SU-DHL-6 (cell line): ENCODE measurements at regions not wholly inside any gene's neighbourhood (a gene's known extent, or its start where the extent isn't known, plus 50 kb on each side); places are given as distances from the start of the nearest gene placed in this dataset.

Source experiments
- H2AFZ ChIP-seq: fragments of 200-600 bp; sonication (generic); 2 replicates; pipeline ENCODE4 v1.6.1; 2014; ENCODE audit warnings: low read depth, mild to moderate bottlenecking, moderate library complexity, mixed read lengths, antibody characterized with exemption, low read length; ENCODE audit not compliant: severe bottlenecking
- H3F3A ChIP-seq: fragments of 200-600 bp; shearing (Covaris generic); 2 replicates; pipeline ENCODE4 v1.6.0; 2016; ENCODE audit warnings: antibody characterized with exemption, mild to moderate bottlenecking; ENCODE audit not compliant: insufficient read depth
- H3K27ac ChIP-seq: fragments of 200-600 bp; sonication (generic); 2 replicates; pipeline ENCODE4 v1.5.1; 2016; ENCODE audit warnings: low read depth, mild to moderate bottlenecking, low read length, moderate library complexity, mixed read lengths
- H3K27me3 ChIP-seq: fragments of 200-600 bp; sonication (generic), shearing (Covaris generic); 2 replicates; pipeline ENCODE4 v1.6.0; 2014; ENCODE audit warnings: mild to moderate bottlenecking, low read length
- H3K36me3 ChIP-seq: fragments of 200-600 bp; sonication (generic); 2 replicates; pipeline ENCODE4 v1.6.1; 2014; ENCODE audit warnings: mild to moderate bottlenecking, low read length, mixed read lengths
- H3K4me2 ChIP-seq: fragments of 300-600, 200-600 bp; shearing (Covaris generic), sonication (generic); 2 replicates; pipeline ENCODE4 v1.6.0; 2014; ENCODE audit warnings: low read length, low read depth, mild to moderate bottlenecking; ENCODE audit not compliant: poor library complexity, severe bottlenecking
- H3K4me3 ChIP-seq: fragments of 200-600 bp; sonication (generic); 2 replicates; pipeline ENCODE4 v1.5.1; 2014; ENCODE audit warnings: antibody characterized with exemption, low read length, mild to moderate bottlenecking, mixed read lengths; ENCODE audit not compliant: insufficient read depth, poor library complexity, severe bottlenecking
- H3K79me2 ChIP-seq: fragments of 200-600 bp; sonication (generic); 2 replicates; pipeline ENCODE4 v1.6.1; 2014; ENCODE audit warnings: mild to moderate bottlenecking, low read length, moderate library complexity; ENCODE audit not compliant: insufficient read depth
- H3K9ac ChIP-seq: fragments of 200-600 bp; sonication (generic); 2 replicates; pipeline ENCODE4 v1.7.0; 2014; ENCODE audit warnings: mild to moderate bottlenecking, low read length
- H3K9me2 ChIP-seq: fragments of 200-600 bp; sonication (generic); replicated peaks from 2 replicates; pipeline ENCODE4 v1.6.1; 2014; ENCODE audit warnings: low read length; ENCODE audit not compliant: insufficient read depth
- H3K9me3 ChIP-seq: fragments of 200-600 bp; sonication (generic); 2 replicates; pipeline ENCODE4 v1.6.1; 2014; ENCODE audit warnings: low read length, mixed read lengths; ENCODE audit not compliant: insufficient read depth
- H4K20me1 ChIP-seq: fragments of 200-600 bp; sonication (generic); 2 replicates; pipeline ENCODE4 v1.6.1; 2014; ENCODE audit warnings: low read depth, mild to moderate bottlenecking, antibody characterized with exemption, low read length, moderate library complexity, mixed read lengths
- EZH2phosphoT487 ChIP-seq: fragments of 200-600 bp; sonication (generic), shearing (Covaris generic); conservative IDR thresholded peaks from 2 replicates; pipeline ENCODE4 v1.6.1; 2018; ENCODE audit warnings: mild to moderate bottlenecking, antibody characterized with exemption, low read length, moderate library complexity, mixed read lengths
- TF ChIP-seq, protein P1 (sequence below): fragments of 200-600 bp; sonication (generic); IDR thresholded peaks from one replicate; pipeline ENCODE4 v1.5.1; 2017; ENCODE audit warnings: antibody characterized with exemption, mild to moderate bottlenecking, low read length, moderate library complexity; ENCODE audit not compliant: insufficient read depth, poor library complexity, severe bottlenecking

GRCh38 chr16:79503511-79503910 lies 97.0 kb downstream of the MAF start:
- no peak for TF ChIP-seq EZH2phosphoT487
- TF ChIP-seq, protein P1, sequence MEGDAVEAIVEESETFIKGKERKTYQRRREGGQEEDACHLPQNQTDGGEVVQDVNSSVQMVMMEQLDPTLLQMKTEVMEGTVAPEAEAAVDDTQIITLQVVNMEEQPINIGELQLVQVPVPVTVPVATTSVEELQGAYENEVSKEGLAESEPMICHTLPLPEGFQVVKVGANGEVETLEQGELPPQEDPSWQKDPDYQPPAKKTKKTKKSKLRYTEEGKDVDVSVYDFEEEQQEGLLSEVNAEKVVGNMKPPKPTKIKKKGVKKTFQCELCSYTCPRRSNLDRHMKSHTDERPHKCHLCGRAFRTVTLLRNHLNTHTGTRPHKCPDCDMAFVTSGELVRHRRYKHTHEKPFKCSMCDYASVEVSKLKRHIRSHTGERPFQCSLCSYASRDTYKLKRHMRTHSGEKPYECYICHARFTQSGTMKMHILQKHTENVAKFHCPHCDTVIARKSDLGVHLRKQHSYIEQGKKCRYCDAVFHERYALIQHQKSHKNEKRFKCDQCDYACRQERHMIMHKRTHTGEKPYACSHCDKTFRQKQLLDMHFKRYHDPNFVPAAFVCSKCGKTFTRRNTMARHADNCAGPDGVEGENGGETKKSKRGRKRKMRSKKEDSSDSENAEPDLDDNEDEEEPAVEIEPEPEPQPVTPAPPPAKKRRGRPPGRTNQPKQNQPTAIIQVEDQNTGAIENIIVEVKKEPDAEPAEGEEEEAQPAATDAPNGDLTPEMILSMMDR: no peak
- no peaks in the 10 kb centered on the region for H3K27me3 ChIP-seq
- no peak overlapping the region for H3K4me3 ChIP-seq
- no peaks in the 10 kb centered on the region for H3K36me3 ChIP-seq
- H3K4me2 ChIP-seq: no peak overlapping the region
- H3F3A ChIP-seq: no peaks in the 10 kb centered on the region
- H3K9me3 ChIP-seq: no peaks in the 10 kb centered on the region
- H2AFZ ChIP-seq: no peak overlapping the region
- no peaks in the 10 kb centered on the region for H3K9me2 ChIP-seq
- H3K27ac ChIP-seq: no peak overlapping the region
- H3K9ac ChIP-seq: no peak overlapping the region
- H3K79me2 ChIP-seq: no peaks in the 10 kb centered on the region
- H4K20me1 ChIP-seq: no peaks in the 10 kb centered on the region

- Histone ChIP-seq H3K27ac (no peak overlapping the region), H3K9me2 (no peaks in the 10 kb centered on the region), H3K79me2 (no peaks in the 10 kb centered on the region), H2AFZ (no peak overlapping the region), H4K20me1 (no peaks in the 10 kb centered on the region), H3F3A (no peaks in the 10 kb centered on the region), H3K9ac (no peak overlapping the region), H3K4me3 (no peak overlapping the region), H3K4me2 (no peak overlapping the region), H3K27me3 (no peaks in the 10 kb centered on the region), H3K36me3 (no peaks in the 10 kb centered on the region), H3K9me3 (no peaks in the 10 kb centered on the region)
- TF ChIP-seq, protein P1: no peak
- no peak for TF ChIP-seq EZH2phosphoT487
Measured at GRCh38 chr16:79501446-79501845, 99.1 kb downstream of the MAF start.

DNA sequence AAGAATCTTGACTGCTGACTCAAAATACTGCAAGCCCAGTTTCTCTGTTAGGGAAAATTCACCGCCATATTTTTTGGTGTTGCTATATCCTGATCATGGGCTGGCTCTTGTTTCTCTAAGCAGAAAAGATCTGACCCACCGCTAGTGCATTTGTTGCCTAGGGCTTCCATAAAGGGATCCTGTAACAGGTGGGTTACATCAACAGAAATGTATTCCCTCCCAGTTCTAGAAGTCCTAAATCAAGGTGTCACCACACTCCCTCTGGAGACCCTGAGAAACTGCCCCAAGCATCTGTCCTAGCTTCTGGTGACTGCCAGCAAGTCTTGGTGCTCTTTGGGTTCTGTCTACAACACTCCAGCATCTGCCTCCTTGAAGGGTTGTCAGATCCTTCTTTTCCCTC lies 99.7 kb downstream of the MAF start:
- Histone ChIP-seq H3F3A (no peaks in the 10 kb centered on the region), H3K9ac (no peak overlapping the region), H3K9me2 (no peaks in the 10 kb centered on the region), H3K27ac (no peak overlapping the region), H3K79me2 (no peaks in the 10 kb centered on the region), H3K9me3 (no peaks in the 10 kb centered on the region), H3K4me3 (no peak overlapping the region), H3K27me3 (no peaks in the 10 kb centered on the region), H3K36me3 (no peaks in the 10 kb centered on the region), H3K4me2 (no peak overlapping the region), H2AFZ (no peak overlapping the region), H4K20me1 (no peaks in the 10 kb centered on the region)
- TF ChIP-seq, protein P1: no peak
- no peak for TF ChIP-seq EZH2phosphoT487

DNA sequence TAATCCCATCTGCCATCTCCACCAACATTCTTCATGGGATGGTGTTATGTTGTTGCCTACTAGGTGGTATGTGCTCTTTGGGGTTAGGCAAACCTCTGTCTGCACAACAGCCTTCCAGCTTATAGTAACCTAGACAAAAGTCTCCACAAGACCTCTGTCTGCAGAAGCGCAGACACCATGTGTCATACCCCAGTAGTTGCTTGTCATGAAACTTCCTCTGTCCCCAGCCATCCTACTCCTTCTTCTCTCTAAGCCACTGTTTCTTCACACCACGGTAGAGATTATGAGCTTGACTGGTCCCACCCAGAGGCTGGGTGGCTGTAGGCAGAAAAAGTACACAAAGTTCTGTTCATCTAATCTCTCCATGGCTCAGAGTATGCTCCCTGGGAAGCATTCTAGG lies 100.3 kb downstream of the MAF start:
- H3F3A ChIP-seq: no peaks in the 10 kb centered on the region
- H3K36me3 ChIP-seq: no peaks in the 10 kb centered on the region
- no peak overlapping the region for H3K27ac ChIP-seq
- no peaks in the 10 kb centered on the region for H3K9me3 ChIP-seq
- no peak overlapping the region for H2AFZ ChIP-seq
- H3K79me2 ChIP-seq: no peaks in the 10 kb centered on the region
- no peaks in the 10 kb centered on the region for H3K27me3 ChIP-seq
- no peaks in the 10 kb centered on the region for H3K9me2 ChIP-seq
- no peaks in the 10 kb centered on the region for H4K20me1 ChIP-seq
- H3K9ac ChIP-seq: no peak overlapping the region
- TF ChIP-seq EZH2phosphoT487: no peak
- TF ChIP-seq, protein P1: no peak
- H3K4me2 ChIP-seq: no peak overlapping the region
- H3K4me3 ChIP-seq: no peak overlapping the region
